PFSK-1 (cell line): ENCODE measurements at regions not wholly inside any gene's neighbourhood (a gene's known extent, or its start where the extent isn't known, plus 50 kb on each side); places are given as distances from the start of the nearest gene placed in this dataset.

Source experiments
- FOXP2 ChIP-seq: optimal IDR thresholded peaks from 2 replicates; pipeline ENCODE3; 2011; ENCODE audit warnings: borderline replicate concordance, control low read depth, inconsistent platforms; ENCODE audit not compliant: insufficient read depth; ENCODE audit errors: extremely low read length, extremely low read depth
- POLR2AphosphoS5 ChIP-seq: IDR thresholded peaks from 2 replicates; pipeline ENCODE4 v1.6.1; 2012; ENCODE audit warnings: low read depth, mild to moderate bottlenecking, control low read depth, low read length, moderate library complexity
- REST ChIP-seq, 2 experiments: IDR thresholded peaks; 2 replicates each; pipeline versions ENCODE4 v1.6.1 to v1.8.0; 2011 to 2012; ENCODE audit warnings: low read depth in 2 of 2, low read length in 2 of 2, control low read depth in 1 of 2, inconsistent platforms in 1 of 2, mild to moderate bottlenecking in 1 of 2, moderate library complexity in 1 of 2; ENCODE audit not compliant: insufficient read depth in 1 of 2
- SIN3A ChIP-seq: IDR thresholded peaks from 2 replicates; pipeline ENCODE4 v1.6.1; 2012; ENCODE audit warnings: mild to moderate bottlenecking, low read length, moderate library complexity, borderline replicate concordance; ENCODE audit not compliant: insufficient read depth
- TAF1 ChIP-seq: IDR thresholded peaks from 2 replicates; pipeline ENCODE4 v1.6.1; 2012; ENCODE audit warnings: low read length, control low read depth, borderline replicate concordance; ENCODE audit not compliant: insufficient read depth

GRCh38 chr2:235238537-235238936 lies 255.3 kb upstream of the AGAP1 start:
- no peak for TF ChIP-seq TAF1
- no peak for TF ChIP-seq SIN3A
- no peak for TF ChIP-seq REST (IDR thresholded peaks at IDR 0.05; ENCODE audit: insufficient read depth in 1 of 2, low read depth in 2 of 2, low read length in 2 of 2)
- no peak for TF ChIP-seq POLR2AphosphoS5
- no peak for TF ChIP-seq FOXP2

- TF ChIP-seq POLR2AphosphoS5, result no peak
- no peak for TF ChIP-seq REST (IDR thresholded peaks at IDR 0.05; ENCODE audit: insufficient read depth in 1 of 2, low read depth in 2 of 2, low read length in 2 of 2)
- TF ChIP-seq FOXP2, result no peak
- no peak for TF ChIP-seq TAF1
- no peak for TF ChIP-seq SIN3A
Measured at GRCh38 chr2:235240574-235240973, 253.3 kb upstream of the AGAP1 start.

- no peak for TF ChIP-seq POLR2AphosphoS5
- TF ChIP-seq FOXP2, result no peak
- TF ChIP-seq TAF1, result no peak
- TF ChIP-seq REST (IDR thresholded peaks at IDR 0.05; ENCODE audit: insufficient read depth in 1 of 2, low read depth in 2 of 2, low read length in 2 of 2), result no peak
- no peak for TF ChIP-seq SIN3A
Measured at GRCh38 chr2:235244255-235245220, 249.3 kb upstream of the AGAP1 start.

- TF ChIP-seq FOXP2 (no peak), POLR2AphosphoS5 (no peak), SIN3A (no peak), REST (IDR thresholded peaks at IDR 0.05; ENCODE audit: insufficient read depth in 1 of 2, low read depth in 2 of 2, low read length in 2 of 2) (no peak), TAF1 (no peak)
Measured at GRCh38 chr2:235247001-235247400, 246.8 kb upstream of the AGAP1 start.
